ENCODE measurements at regions not wholly inside any gene's neighbourhood (a gene's known extent, or its start where the extent isn't known, plus 50 kb on each side); places are given as distances from the start of the nearest gene placed in this dataset.

DNA sequence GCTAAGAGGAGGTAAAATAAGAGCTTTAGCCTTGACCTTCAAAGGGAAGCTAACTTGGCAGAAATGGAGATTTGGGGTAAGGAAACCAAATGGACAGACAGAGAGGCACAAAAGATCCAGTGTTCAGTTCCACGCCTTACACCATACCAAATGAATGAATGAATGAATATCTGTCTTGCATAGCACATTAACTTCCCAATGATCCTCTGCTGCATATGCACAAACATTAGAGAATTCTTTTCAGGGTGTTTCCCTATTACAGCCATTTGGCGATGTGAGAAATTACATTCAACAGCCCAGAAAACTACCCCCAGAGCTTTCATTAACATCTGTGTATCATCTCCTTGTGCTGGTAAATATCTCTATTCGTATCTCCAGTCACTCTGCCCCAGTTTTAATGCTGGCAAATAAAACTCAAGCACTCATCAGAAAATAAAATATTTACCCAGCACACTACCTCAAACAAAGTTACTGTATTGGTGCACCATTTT, 1056.2 kb downstream of the SORCS3 start:
- Histone ChIP-seq H3K4me1 (no peaks in the 10 kb centered on the region), H3K27ac (no peak overlapping the region), H3K4me3 (no peak overlapping the region), H3K9me3 (no peaks in the 10 kb centered on the region), H3K27me3 (ENCODE audit: insufficient read depth in 3 of 3, low read length in 2 of 3) (no peaks in the 10 kb centered on the region), H3K36me3 (ENCODE audit: insufficient read depth in 1 of 2, low read depth in 1 of 2) (no peaks in the 10 kb centered on the region)
- DNase-seq (no peak), ATAC-seq (no peak)
- TF ChIP-seq CTCF (IDR thresholded peaks at IDR 0.05): no peak
- intact Hi-C loops (cut with DNase I): no loop called here
- WGBS, 3 donors: 50 to 69% (median 52%) methylated on average over 3 of the region's 3 CpGs

DNA sequence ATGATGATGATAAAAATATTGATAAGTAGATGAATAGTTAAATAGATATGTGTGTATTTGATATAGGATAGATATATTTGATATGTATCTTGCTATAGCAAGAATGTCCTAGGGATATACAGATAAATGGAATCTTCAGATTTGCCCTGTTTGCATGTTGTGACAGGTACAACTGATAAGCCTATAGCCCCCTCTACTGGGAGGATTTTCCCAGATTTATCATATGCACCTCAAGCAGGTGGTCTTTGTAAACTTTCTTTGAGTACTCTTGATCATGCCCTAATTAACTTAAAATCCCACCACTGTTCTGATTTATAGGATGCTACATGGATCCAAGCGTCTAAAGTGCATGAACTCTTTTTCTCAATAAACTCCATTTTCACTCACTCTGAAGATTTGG, 1050.7 kb downstream of the SORCS3 start:
- no peak for TF ChIP-seq CTCF (IDR thresholded peaks at IDR 0.05)
- Histone ChIP-seq H3K4me1 (no peaks in the 10 kb centered on the region), H3K27me3 (ENCODE audit: insufficient read depth in 3 of 3, low read length in 2 of 3) (no peaks in the 10 kb centered on the region), H3K9me3 (no peaks in the 10 kb centered on the region), H3K4me3 (no peak overlapping the region), H3K36me3 (ENCODE audit: insufficient read depth in 1 of 2, low read depth in 1 of 2) (no peaks in the 10 kb centered on the region), H3K27ac (no peak overlapping the region)
- DNase-seq: no peak
- intact Hi-C loops (cut with DNase I): no loop called here
- 31 to 41% (median 35%) methylated on average over 1 of the region's 1 CpG for WGBS, 3 donors
- no peak for ATAC-seq

GRCh38 chr10:105682911-105683310, 1041.8 kb downstream of the SORCS3 start:
- no peaks in the 10 kb centered on the region for H3K4me1 ChIP-seq
- DNase-seq (no peak), ATAC-seq (no peak)
- intact Hi-C loops (cut with DNase I): no loop called here
- no peak overlapping the region for H3K27ac ChIP-seq
- H3K36me3 ChIP-seq (ENCODE audit: insufficient read depth in 1 of 2, low read depth in 1 of 2): no peaks in the 10 kb centered on the region
- no peak for TF ChIP-seq CTCF (IDR thresholded peaks at IDR 0.05)
- no peaks in the 10 kb centered on the region for H3K27me3 ChIP-seq (ENCODE audit: insufficient read depth in 3 of 3, low read length in 2 of 3)
- H3K9me3 ChIP-seq: no peaks in the 10 kb centered on the region
- WGBS, 3 donors: 71 to 79% (median 75%) methylated on average over 3 of the region's 3 CpGs
- H3K4me3 ChIP-seq: no peak overlapping the region

DNA sequence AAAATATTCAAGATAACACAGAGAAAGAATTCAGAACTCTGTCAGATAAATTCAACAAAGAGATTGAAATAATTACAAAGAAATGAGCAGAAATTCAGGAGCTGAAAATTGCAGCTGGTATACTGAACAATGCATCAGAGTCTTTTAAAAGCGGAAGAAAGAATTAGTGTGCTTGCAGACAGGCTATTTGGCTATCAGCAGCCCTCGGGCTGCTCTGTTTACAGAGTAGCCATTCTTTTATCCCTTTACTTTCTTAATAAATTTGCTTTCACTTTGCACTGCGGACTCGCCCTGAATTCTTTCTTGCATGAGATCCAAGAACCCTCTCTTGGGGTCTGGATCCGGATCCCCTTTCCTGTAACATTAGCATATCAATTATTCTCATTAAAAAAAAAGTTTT, 1040.0 kb downstream of the SORCS3 start:
- Histone ChIP-seq H3K27ac (no peak overlapping the region), H3K9me3 (no peaks in the 10 kb centered on the region), H3K27me3 (ENCODE audit: insufficient read depth in 3 of 3, low read length in 2 of 3) (no peaks in the 10 kb centered on the region), H3K4me3 (no peak overlapping the region), H3K4me1 (no peaks in the 10 kb centered on the region), H3K36me3 (ENCODE audit: insufficient read depth in 1 of 2, low read depth in 1 of 2) (no peaks in the 10 kb centered on the region)
- DNase-seq: no peak
- TF ChIP-seq CTCF (IDR thresholded peaks at IDR 0.05): no peak
- WGBS, 3 donors: 59 to 65% (median 63%) methylated on average over 5 of the region's 5 CpGs
- no peak for ATAC-seq
- intact Hi-C loops (cut with DNase I): no loop called here

GRCh38 chr10:105679781-105680180, 1038.7 kb downstream of the SORCS3 start:
- 77 to 88% (median 81%) methylated on average over 1 of the region's 1 CpG for WGBS, 3 donors
- Histone ChIP-seq H3K36me3 (ENCODE audit: insufficient read depth in 1 of 2, low read depth in 1 of 2) (no peaks in the 10 kb centered on the region), H3K4me1 (no peaks in the 10 kb centered on the region), H3K27ac (no peak overlapping the region), H3K9me3 (no peaks in the 10 kb centered on the region), H3K27me3 (ENCODE audit: insufficient read depth in 3 of 3, low read length in 2 of 3) (no peaks in the 10 kb centered on the region), H3K4me3 (no peak overlapping the region)
- no peak for TF ChIP-seq CTCF (IDR thresholded peaks at IDR 0.05)
- intact Hi-C loops (cut with DNase I): no loop called here
- ATAC-seq (no peak), DNase-seq (no peak)

Data from psoas muscle (tissue), 7 donors.